ENCODE measurements at regions not wholly inside any gene's neighbourhood (a gene's known extent, or its start where the extent isn't known, plus 50 kb on each side); places are given as distances from the start of the nearest gene placed in this dataset.
"Not testable (repeated sequence)": the region's sequence is repeated elsewhere in the genome, so short reads cannot be mapped to it uniquely, and the experiment has no call there.

DNA sequence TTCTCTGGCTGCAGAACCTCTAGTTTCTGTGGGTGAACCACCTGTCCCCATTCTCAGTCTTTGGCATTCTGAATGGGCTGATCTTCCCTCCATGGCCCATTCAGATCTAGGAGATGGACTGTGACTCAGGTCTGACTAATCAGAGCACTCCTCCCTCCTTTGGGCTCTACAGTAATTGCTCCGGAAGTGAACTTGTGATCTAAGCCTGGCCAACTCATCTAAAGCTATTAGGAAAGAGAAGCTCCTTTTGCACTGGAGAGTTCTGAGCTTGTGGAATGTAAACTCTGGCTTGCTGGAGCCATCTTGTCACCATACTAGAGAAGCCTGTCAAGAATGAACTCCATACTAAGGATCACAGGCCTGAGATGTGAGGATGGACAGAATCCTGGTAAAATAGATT, 168.2 kb downstream of the SUDS3 start:
- no peaks in the 10 kb centered on the region for H3K9me3 Mint-ChIP-seq
- DNase-seq (ENCODE audit: low spot score in 2 of 2, unreplicated experiment in 2 of 2), result no peak
- no peak for TF ChIP-seq CTCF (IDR thresholded peaks at IDR 0.05; ENCODE audit: unreplicated experiment)
- no peaks in the 10 kb centered on the region for H3K36me3 Mint-ChIP-seq
- no peaks in the 10 kb centered on the region for H3K27me3 Mint-ChIP-seq (ENCODE audit: low read depth)
- H3K27ac Mint-ChIP-seq, result no peak overlapping the region
- no peaks in the 10 kb centered on the region for H3K4me1 Mint-ChIP-seq
- no peak overlapping the region for H3K4me3 Mint-ChIP-seq

DNA sequence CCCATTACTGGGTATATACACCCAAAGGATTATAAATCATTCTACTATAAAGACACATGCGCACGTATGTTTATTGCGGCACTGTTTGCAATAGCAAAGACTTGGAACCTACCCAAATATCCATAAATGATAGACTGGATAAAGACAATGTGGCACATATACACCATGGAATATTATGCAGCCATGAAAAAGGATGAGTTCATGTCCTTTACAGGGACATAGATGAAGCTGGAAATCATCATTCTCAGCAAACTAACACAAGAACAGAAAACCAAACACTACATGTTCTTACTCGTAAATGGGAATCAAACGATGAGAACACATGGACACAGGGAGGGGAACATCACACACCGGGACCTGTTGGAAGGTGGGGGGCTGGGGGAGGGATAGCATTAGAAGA, 171.3 kb downstream of the SUDS3 start:
- H3K4me1 Mint-ChIP-seq; H3K27me3 Mint-ChIP-seq (ENCODE audit: low read depth); H3K4me3 Mint-ChIP-seq; DNase-seq (ENCODE audit: low spot score in 2 of 2, unreplicated experiment in 2 of 2); H3K27ac Mint-ChIP-seq; H3K9me3 Mint-ChIP-seq; H3K36me3 Mint-ChIP-seq: not testable (repeated sequence)

GRCh38 chr12:118548887-118549509, 172.6 kb downstream of the SUDS3 start:
- H3K36me3 Mint-ChIP-seq, result no peaks in the 10 kb centered on the region
- no peak overlapping the region for H3K4me3 Mint-ChIP-seq
- no peaks in the 10 kb centered on the region for H3K27me3 Mint-ChIP-seq (ENCODE audit: low read depth)
- TF ChIP-seq CTCF (IDR thresholded peaks at IDR 0.05; ENCODE audit: unreplicated experiment), result no peak
- no peaks in the 10 kb centered on the region for H3K4me1 Mint-ChIP-seq
- peaks cover 4% of the 10 kb centered on the region for H3K9me3 Mint-ChIP-seq
- DNase-seq (ENCODE audit: low spot score in 2 of 2, unreplicated experiment in 2 of 2), result no peak
- H3K27ac Mint-ChIP-seq, result no peak overlapping the region

- H3K36me3 Mint-ChIP-seq, result no peaks in the 10 kb centered on the region
- no peak overlapping the region for H3K4me3 Mint-ChIP-seq
- no peak for DNase-seq (ENCODE audit: low spot score in 2 of 2, unreplicated experiment in 2 of 2)
- no peak overlapping the region for H3K27ac Mint-ChIP-seq
- no peaks in the 10 kb centered on the region for H3K4me1 Mint-ChIP-seq
- TF ChIP-seq CTCF (IDR thresholded peaks at IDR 0.05; ENCODE audit: unreplicated experiment), result no peak
- H3K9me3 Mint-ChIP-seq, result peaks cover 4% of the 10 kb centered on the region
- no peaks in the 10 kb centered on the region for H3K27me3 Mint-ChIP-seq (ENCODE audit: low read depth)
Observed at GRCh38 chr12:118549510-118549980, 173.2 kb downstream of the SUDS3 start.

DNA sequence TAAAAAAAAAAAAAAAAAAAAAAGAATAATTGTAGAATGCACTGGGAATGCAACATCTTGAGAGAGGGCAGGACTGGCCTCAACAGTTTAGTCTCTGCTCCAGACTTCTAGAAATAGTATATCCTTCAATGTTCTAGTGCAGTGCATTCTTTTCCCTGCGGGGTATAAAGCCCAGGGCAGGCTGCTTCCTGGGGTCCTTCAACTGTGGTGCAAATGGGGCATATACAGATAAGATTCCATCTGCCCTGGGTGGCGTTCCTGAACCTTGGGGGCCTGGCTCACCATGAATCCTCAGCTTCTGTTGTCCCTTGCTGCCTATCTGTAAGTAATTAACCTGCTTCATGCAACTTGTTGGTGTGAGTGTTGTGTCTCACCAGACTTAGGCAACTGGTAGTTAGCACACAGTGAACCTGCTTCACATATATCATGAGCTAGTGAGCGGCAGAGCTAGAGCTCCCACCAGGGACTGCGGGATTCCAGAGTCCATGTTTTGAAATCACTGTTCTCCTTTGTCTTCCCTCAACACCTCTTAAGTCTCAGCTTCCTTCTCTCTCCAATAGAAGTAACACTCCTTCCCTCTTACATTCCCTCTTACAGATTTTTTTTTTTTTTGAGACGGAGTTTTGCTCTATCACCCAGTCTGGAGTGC, 177.6 kb downstream of the SUDS3 start:
- H3K27ac Mint-ChIP-seq, result no peak overlapping the region
- no peak overlapping the region for H3K4me3 Mint-ChIP-seq
- peaks cover 4% of the 10 kb centered on the region for H3K9me3 Mint-ChIP-seq
- DNase-seq (ENCODE audit: low spot score in 2 of 2, unreplicated experiment in 2 of 2), result no peak
- no peaks in the 10 kb centered on the region for H3K36me3 Mint-ChIP-seq
- H3K27me3 Mint-ChIP-seq (ENCODE audit: low read depth), result peaks cover 6% of the 10 kb centered on the region
- no peaks in the 10 kb centered on the region for H3K4me1 Mint-ChIP-seq
- TF ChIP-seq CTCF (IDR thresholded peaks at IDR 0.05; ENCODE audit: unreplicated experiment), result no peak

- no peaks in the 10 kb centered on the region for H3K4me1 Mint-ChIP-seq
- no peak overlapping the region for H3K4me3 Mint-ChIP-seq
- TF ChIP-seq CTCF (IDR thresholded peaks at IDR 0.05; ENCODE audit: unreplicated experiment), result no peak
- no peaks in the 10 kb centered on the region for H3K9me3 Mint-ChIP-seq
- no peak overlapping the region for H3K27ac Mint-ChIP-seq
- peaks cover 9% of the 10 kb centered on the region for H3K27me3 Mint-ChIP-seq (ENCODE audit: low read depth)
- DNase-seq (ENCODE audit: low spot score in 2 of 2, unreplicated experiment in 2 of 2), result no peak
- no peaks in the 10 kb centered on the region for H3K36me3 Mint-ChIP-seq
Observed at GRCh38 chr12:118558941-118559340, 182.6 kb downstream of the SUDS3 start.
